Large intestine (tissue), 3 donors: ENCODE measurements at regions not wholly inside any gene's neighbourhood (a gene's known extent, or its start where the extent isn't known, plus 50 kb on each side); places are given as distances from the start of the nearest gene placed in this dataset.
"Not testable (repeated sequence)": the region's sequence is repeated elsewhere in the genome, so short reads cannot be mapped to it uniquely, and the experiment has no call there.

ENCODE experiments used
- DNase-seq, 2 donors: peaks; one replicate each; pipeline versions ENCODE4 v3.0.0 to v3.0.0-alpha.2; 2013
- H3K27ac ChIP-seq: one replicate; pipeline ENCODE4 v1.5.1; 2013; ENCODE audit warnings: low read length
- H3K27me3 ChIP-seq: 2 replicates; pipeline ENCODE4 v1.6.1; 2013; ENCODE audit warnings: low read length; ENCODE audit not compliant: control insufficient read depth, insufficient read depth
- H3K36me3 ChIP-seq: 2 replicates; pipeline ENCODE4 v1.6.1; 2013; ENCODE audit warnings: low read length; ENCODE audit not compliant: control insufficient read depth, insufficient read depth
- H3K4me1 ChIP-seq: one replicate; pipeline ENCODE4 v1.6.1; 2013; ENCODE audit warnings: low read length; ENCODE audit not compliant: control insufficient read depth, insufficient read depth
- H3K4me3 ChIP-seq: one replicate; pipeline ENCODE4 v1.5.1; 2013; ENCODE audit warnings: low read length
- H3K9me3 ChIP-seq: one replicate; pipeline ENCODE4 v1.6.1; 2013; ENCODE audit warnings: mild to moderate bottlenecking, low read depth, low read length, moderate library complexity; ENCODE audit not compliant: control insufficient read depth
- WGBS: methylation state at CpG from one replicate; pipeline ENCODE4 v1.1.5; 2013; ENCODE audit warnings: low lambda C conversion rate; ENCODE audit not compliant: insufficient coverage; 5-methylcytosine and 5-hydroxymethylcytosine counted together

DNA sequence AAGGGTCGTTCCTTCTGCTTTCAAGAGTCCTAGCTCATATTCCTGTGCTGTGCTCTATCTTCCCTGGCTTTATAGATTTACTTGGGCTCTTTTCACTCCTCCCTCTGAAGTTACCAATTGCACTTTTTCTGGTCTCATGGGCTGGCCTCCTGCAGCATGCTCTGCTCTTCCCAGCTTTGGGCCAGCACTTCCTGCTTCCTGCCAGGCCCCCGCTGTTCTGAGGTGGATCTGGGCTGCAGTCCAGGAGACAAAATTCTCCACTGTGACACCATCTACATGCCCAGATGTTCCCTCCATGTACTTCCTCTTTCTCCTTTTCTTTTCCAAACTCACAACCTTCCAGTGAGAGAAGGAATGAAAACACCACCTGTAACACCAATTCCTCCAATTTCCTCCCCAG is 145.2 kb upstream of the PLGLB2 start:
- not testable (repeated sequence) for H3K27me3 ChIP-seq, H3K4me3 ChIP-seq, H3K27ac ChIP-seq, DNase-seq, H3K4me1 ChIP-seq, H3K36me3 ChIP-seq, H3K9me3 ChIP-seq
- WGBS = no CpG with 5 or more reads among the region's 2 CpGs

DNA sequence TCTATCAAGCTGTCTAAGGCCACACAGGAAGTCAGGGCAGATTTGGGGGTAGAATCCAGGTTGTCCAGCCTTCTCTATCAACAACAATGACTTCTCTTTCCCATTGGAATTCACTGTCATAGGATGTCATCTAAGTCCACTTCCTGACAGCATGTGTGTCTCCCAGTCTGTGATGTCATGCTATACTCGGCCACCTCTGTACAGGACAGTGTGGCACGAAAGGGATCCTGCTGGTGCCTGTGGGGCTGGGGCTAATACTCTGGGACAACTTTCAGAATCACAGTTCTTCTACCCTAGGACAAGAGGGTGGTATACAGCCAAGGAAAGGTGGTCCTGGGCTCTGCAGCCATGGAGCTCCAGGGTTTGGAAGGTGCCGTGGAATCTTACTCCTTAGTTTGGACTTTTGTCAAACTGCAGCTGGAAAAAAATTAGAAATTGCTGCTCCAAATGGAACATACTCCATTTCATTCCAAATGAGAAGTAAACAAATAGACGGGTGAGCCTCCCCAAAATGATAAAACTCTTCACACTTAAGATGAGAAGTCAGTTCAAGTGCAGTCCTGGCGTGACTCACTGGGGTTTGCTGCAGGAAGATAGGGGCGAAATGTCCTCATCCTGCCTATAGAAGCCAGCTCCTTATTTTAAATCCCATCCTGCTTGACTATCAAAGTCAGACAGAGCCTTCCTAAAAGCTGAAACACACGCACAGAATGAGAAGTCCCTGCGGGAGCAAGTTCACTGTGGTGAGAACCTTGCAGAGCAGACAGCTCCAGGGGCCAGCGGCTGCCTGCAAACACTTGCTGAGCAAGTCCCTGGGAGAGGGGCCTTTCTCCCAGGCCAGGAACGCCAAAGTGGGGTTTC is 144.2 kb upstream of the PLGLB2 start:
- DNase-seq = not testable (repeated sequence)
- no CpG with 5 or more reads among the region's 10 CpGs for WGBS

DNA sequence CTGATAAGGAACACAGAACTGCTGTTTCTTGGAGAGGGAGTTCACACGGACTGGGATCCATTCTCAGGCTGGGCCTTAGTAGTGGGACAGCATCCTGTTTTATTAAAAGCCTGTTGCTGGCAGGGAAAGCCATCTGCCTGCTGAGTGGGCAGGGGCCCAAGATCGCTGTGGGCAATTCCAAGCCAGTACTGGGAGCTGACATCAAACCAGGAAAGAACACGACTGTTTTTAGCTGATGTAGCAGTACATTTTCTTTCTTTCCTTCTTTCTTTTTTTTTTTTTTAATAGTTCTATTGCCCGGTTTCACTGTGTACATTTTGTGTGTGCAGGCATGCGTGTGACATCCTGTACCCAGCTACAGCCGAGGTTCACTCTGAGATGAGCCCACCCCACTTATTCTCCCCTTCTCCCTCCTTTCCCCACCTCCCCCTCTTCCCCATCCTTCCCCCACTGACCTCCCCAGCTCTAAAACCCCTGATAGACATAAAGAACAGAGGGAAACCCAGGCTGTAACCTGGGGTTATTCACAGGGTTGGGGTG is 143.5 kb upstream of the PLGLB2 start:
- not testable (repeated sequence) for H3K27ac ChIP-seq, H3K36me3 ChIP-seq, H3K4me3 ChIP-seq, DNase-seq, H3K4me1 ChIP-seq, H3K9me3 ChIP-seq, H3K27me3 ChIP-seq
- WGBS = no CpG with 5 or more reads among the region's 6 CpGs

More for the DNA sequence above, 144.2 kb upstream of the PLGLB2 start:
- H3K4me3 ChIP-seq, H3K36me3 ChIP-seq, H3K27me3 ChIP-seq, H3K4me1 ChIP-seq, H3K27ac ChIP-seq, H3K9me3 ChIP-seq: not testable (repeated sequence)

DNA sequence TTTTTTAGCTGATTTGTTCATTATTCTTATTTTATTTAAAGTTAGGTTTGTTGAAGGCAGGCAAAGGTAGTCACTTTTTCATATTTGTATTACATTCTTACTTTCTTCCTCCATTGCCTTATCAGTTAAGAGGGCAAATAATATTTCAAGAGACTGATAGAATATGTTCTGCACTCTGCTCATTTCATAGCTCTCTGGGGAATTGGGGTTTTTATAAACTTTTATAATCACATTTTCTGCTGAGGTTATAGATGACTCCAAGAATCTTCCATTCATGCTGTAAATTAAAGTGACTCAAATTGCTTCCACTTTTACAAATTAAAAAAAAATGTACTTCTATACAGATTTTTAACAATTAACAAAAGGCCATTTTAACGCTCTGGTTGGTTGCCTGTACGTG is 142.9 kb upstream of the PLGLB2 start:
- H3K4me1 ChIP-seq, H3K36me3 ChIP-seq, H3K9me3 ChIP-seq, H3K27ac ChIP-seq, DNase-seq, H3K4me3 ChIP-seq, H3K27me3 ChIP-seq: not testable (repeated sequence)
- no CpG with 5 or more reads among the region's 2 CpGs for WGBS

DNA sequence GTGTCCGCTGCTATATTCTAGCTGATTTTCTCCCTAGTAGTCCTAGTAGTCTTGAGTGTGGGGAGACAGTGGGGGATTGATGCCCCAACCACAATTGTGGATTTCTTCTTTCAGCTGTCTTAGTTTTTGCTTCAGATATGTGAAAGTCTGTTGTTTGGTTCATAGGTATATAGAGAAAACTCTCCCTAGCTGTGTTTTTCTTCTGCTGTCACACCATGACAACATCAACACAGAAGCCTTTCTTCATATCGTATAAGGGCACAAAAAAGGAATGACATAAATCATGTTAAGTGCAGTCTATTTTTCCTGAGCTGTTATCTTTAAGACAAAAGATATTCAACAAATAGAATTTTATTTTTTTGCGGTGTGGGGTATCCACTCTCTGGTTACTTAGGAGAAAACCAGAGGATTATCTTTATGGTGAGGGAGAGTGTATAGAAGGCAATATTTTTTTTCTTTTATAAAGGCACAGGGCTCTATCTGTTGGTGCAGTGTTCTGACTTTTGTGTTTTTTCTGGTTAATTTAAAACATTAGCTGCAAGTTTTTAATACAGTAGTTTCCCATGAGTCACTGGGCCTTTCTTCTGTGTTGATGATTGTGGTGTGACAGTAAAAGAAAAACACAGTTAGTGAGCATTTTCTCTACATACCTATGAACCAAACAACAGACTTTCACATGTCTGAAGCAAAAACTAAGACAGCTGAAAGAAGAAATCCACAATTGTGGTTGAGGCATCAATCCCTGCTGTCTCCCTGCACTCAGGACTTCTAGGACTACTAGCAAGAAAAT is 139.3 kb upstream of the PLGLB2 start:
- not testable (repeated sequence) for H3K4me1 ChIP-seq, DNase-seq, H3K9me3 ChIP-seq, H3K27me3 ChIP-seq, H3K4me3 ChIP-seq, H3K27ac ChIP-seq, H3K36me3 ChIP-seq
- WGBS = no CpG with 5 or more reads among the region's 3 CpGs

DNA sequence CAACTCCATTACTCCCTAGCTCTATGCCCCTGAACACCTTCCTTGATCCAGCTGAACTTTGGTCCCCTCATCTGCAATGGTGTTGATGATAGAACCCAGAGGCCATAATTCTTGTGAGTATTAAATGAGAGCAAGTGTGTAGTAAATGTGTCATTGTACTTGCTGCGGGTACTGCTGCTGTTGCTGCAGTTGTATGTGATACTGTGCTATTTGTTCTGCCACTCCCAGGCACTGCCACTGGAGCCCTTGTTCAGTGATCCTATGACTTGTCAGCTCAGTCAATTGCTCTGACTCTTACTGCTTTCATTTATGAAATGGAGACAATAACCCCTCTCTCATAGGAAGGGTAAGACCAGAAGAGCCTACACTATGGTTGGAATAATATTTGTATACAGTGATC is 136.9 kb upstream of the PLGLB2 start:
- not testable (repeated sequence) for H3K36me3 ChIP-seq, H3K4me1 ChIP-seq, H3K27me3 ChIP-seq, H3K27ac ChIP-seq, H3K9me3 ChIP-seq, H3K4me3 ChIP-seq, DNase-seq
- no CpG with 5 or more reads among the region's 1 CpG for whole genome bisulfite sequencing

DNA sequence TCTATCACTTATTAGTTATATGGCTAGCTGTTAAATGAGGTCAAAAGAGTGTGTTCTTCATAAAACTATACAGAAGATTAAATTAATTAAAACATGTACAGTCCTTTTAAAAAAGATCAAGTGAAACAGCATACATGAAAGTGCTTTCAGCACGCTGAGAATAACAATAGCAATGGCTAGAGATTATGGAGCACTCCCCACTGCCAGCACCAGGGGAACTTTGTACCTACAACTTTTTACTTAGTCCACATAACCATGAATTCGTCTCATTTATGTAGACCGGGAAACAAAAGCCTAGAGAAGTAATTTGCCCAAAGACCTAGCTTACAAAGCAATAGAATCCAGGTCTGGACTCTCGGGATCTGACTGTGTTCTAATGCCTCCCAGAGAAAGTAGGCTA is 136.5 kb upstream of the PLGLB2 start:
- not testable (repeated sequence) for H3K27ac ChIP-seq, H3K36me3 ChIP-seq, DNase-seq, H3K4me1 ChIP-seq, H3K4me3 ChIP-seq, H3K9me3 ChIP-seq, H3K27me3 ChIP-seq
- no CpG with 5 or more reads among the region's 4 CpGs for WGBS

DNA sequence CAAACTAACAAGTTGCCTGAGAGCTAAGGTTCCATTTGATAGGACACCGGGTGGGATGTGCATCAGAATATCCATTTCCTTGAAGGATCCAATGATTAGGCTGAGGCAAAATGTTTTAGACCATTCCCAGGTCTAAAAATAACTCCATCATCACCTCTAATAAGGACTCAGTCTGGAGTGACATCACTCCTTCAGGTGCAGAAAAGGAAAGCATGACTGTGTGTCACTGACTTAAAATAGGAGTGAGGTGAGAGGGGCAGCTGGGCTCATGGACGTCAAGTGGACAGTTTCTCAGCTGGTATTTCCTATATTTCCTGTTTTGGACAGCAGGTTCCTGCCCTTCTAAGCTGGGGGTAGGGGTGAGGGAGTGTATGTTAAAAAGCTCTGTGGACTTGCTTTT is 135.9 kb upstream of the PLGLB2 start:
- H3K27me3 ChIP-seq, H3K36me3 ChIP-seq, H3K4me1 ChIP-seq, H3K9me3 ChIP-seq, H3K4me3 ChIP-seq, DNase-seq, H3K27ac ChIP-seq: not testable (repeated sequence)
- no CpG with 5 or more reads among the region's 2 CpGs for WGBS

DNA sequence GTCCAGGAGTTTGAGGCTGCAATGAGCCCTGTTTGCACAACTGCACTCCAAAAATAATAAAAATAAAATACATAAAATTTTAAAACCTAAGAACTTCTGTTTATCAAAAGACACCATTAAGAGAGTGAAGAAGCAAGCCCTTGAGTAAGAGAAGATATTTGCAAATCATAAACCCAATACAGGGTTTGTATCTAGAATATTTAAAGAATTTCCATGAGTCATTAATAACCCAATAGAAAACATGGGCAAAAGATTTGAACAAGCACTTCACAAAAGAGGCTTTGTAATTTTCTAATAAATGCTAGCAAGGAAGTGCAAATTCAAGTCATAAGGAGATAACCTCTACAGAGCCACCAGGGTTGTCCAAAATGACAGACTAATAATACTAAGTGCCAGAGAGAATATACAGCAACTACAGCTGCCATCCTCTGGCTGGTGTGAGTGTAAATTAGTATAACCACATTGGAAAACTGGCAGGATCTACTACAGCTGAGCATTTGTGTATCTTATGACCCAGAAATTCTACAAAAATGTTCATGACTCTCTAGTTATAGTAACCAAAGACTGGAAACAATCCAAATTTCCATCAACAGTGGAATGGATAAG is 133.0 kb upstream of the PLGLB2 start:
- not testable (repeated sequence) for H3K4me3 ChIP-seq, H3K27ac ChIP-seq, H3K9me3 ChIP-seq, H3K27me3 ChIP-seq, DNase-seq, H3K36me3 ChIP-seq, H3K4me1 ChIP-seq

DNA sequence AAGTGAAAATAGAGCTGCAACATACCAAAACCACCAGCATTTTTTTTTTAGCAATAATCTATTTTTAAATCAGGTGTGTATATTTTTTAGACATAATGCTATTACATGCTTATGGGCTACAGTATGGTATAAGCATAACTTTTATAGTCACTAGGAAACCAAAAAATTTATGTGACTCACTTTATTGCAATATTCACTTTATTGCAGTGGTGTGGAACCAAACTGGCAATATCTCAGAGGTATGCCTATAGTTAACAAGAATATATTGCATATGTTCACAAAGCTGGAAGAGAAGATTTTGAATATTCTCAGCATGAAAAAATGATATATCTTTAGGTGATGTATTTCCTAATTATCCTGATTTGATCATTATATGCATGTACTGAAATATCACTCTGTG is 128.8 kb upstream of the PLGLB2 start:
- DNase-seq, H3K27me3 ChIP-seq, H3K4me3 ChIP-seq, H3K9me3 ChIP-seq, H3K27ac ChIP-seq, H3K36me3 ChIP-seq, H3K4me1 ChIP-seq: not testable (repeated sequence)
